ENCODE measurements at regions not wholly inside any gene's neighbourhood (a gene's known extent, or its start where the extent isn't known, plus 50 kb on each side); places are given as distances from the start of the nearest gene placed in this dataset.

GRCh38 chr6:15978426-15978825 lies 150.5 kb upstream of the MYLIP start:
- no peak overlapping the region for H3K27ac ChIP-seq
- no peak for TF ChIP-seq CTCF (conservative IDR thresholded peaks at IDR 0.05)

DNA sequence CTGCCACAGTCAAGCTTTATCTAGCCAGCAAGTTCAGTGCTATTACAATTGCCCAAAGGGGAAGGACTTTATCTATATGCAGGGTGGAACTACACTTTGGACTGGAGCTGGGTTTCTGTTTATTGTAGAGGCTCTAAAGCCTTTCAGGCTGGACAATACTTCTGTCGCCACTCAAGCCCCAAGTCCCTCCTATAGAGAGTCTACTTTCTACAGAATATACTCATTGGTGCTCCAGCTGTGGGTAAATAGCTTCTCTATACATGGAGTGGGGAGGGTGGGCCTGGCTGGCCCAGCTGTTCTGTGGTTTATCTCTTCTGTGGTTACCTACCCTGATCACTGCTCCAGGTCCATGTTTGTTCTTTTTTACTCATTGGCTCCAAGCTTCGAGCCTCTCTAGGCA lies 151.8 kb upstream of the MYLIP start:
- no peak for TF ChIP-seq CTCF (conservative IDR thresholded peaks at IDR 0.05)
- H3K27ac ChIP-seq: no peak overlapping the region

DNA sequence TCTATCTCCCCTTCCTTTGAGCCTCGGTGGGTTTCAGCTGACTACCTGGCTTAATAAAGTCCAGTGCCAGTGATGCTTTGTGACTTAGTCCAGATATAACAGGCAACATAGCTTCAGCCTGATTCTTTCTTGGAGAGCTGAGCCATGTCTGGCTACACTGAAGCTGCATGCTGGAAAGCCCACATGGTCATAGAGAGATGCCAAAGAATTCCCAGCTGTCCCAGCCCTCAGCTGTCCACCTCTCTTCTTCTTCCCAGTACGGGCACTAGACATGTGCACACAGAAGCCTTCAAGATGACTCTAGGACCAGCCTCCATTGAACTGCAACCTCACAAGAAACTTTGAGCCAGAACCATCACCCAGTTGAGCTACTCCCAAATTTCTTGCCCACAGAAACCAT lies 154.1 kb upstream of the MYLIP start:
- H3K27ac ChIP-seq: no peak overlapping the region
- TF ChIP-seq CTCF (conservative IDR thresholded peaks at IDR 0.05): no peak

GRCh38 chr6:15970517-15970916 lies 158.4 kb upstream of the MYLIP start:
- TF ChIP-seq CTCF (conservative IDR thresholded peaks at IDR 0.05): no peak
- H3K27ac ChIP-seq: no peak overlapping the region

GRCh38 chr6:15969236-15969778 lies 159.6 kb upstream of the MYLIP start:
- no peak for TF ChIP-seq CTCF (conservative IDR thresholded peaks at IDR 0.05)

GRCh38 chr6:15968519-15968918 lies 160.4 kb upstream of the MYLIP start:
- no peak for TF ChIP-seq CTCF (conservative IDR thresholded peaks at IDR 0.05)

More at GRCh38 chr6:15969236-15969778, 159.6 kb upstream of the MYLIP start:
- no peak overlapping the region for H3K27ac ChIP-seq

DNA sequence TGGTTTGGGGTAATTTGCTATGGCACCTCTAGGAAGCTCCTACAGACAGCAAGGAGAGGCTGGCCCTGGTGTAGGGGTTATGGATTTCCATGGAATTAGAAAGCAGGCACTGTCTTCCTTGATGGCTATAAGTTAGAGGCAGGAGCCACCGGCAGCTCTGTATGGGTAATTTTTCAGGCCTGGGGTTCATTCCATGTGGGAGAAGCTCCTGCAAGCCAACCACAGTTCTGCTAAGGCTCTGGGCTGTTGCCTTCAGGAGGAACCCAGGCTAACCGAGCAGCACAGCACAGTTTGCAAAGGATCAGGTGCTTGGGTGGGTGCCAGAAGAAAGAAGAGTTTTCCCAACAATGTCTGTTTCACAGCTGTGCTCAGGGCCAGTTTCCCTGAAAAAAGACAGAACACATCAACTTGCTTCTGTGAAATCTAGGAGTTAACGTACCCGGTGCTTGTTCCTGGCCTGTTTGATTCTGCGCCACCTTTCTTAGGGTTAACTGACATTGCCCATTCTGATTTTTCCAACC lies 162.8 kb upstream of the MYLIP start:
- TF ChIP-seq CTCF (conservative IDR thresholded peaks at IDR 0.05): no peak
- H3K27ac ChIP-seq: no peak overlapping the region

More at GRCh38 chr6:15968519-15968918, 160.4 kb upstream of the MYLIP start:
- no peak overlapping the region for H3K27ac ChIP-seq
